GM12875 (cell line): ENCODE measurements at regions not wholly inside any gene's neighbourhood (a gene's known extent, or its start where the extent isn't known, plus 50 kb on each side); places are given as distances from the start of the nearest gene placed in this dataset.

Experiments
- H3K4me3 ChIP-seq: one replicate; pipeline ENCODE4 v1.5.1; 2011; ENCODE audit warnings: low read depth, low read length, control low read depth
- TF ChIP-seq, protein P1 (sequence below): IDR thresholded peaks from 2 replicates; pipeline ENCODE4 v1.5.1; 2011; ENCODE audit warnings: low read depth, mild to moderate bottlenecking, control low read depth, inconsistent platforms, low read length, moderate library complexity, borderline replicate concordance; ENCODE audit not compliant: insufficient read depth

DNA sequence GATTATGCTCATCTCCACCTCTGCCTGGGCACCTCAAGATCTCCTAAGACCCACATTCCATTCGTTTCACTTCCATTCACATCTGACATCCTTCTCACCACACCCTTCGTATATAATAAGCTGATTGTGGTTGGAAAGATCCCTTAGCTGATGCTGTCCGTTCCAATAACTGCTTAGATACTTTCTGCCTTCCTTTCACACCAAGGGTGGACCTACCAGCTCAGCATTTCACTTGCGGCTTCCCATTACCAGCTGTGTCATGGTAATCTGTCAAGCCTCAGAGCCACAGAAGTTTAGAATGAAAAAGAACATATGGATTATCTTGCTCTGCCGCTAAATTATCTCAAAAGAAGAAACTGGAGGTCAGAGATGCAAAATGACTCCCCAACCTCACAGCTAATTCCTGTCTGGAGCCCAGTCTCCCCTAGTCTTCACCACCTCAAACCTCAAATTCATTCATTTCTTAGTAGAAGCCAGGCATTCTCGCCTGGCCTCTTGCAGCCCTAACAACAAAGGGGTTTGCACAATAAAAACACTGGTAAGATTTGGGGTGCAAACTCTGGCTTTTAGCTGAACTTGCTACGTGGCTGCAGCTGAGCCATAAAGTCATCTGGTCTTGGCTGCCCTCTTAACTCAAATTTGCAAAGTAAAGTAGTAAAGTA, 182.8 kb upstream of the HS3ST3A1 start:
- H3K4me3 ChIP-seq: no peak overlapping the region
- TF ChIP-seq, protein P1, sequence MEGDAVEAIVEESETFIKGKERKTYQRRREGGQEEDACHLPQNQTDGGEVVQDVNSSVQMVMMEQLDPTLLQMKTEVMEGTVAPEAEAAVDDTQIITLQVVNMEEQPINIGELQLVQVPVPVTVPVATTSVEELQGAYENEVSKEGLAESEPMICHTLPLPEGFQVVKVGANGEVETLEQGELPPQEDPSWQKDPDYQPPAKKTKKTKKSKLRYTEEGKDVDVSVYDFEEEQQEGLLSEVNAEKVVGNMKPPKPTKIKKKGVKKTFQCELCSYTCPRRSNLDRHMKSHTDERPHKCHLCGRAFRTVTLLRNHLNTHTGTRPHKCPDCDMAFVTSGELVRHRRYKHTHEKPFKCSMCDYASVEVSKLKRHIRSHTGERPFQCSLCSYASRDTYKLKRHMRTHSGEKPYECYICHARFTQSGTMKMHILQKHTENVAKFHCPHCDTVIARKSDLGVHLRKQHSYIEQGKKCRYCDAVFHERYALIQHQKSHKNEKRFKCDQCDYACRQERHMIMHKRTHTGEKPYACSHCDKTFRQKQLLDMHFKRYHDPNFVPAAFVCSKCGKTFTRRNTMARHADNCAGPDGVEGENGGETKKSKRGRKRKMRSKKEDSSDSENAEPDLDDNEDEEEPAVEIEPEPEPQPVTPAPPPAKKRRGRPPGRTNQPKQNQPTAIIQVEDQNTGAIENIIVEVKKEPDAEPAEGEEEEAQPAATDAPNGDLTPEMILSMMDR: no peak

DNA sequence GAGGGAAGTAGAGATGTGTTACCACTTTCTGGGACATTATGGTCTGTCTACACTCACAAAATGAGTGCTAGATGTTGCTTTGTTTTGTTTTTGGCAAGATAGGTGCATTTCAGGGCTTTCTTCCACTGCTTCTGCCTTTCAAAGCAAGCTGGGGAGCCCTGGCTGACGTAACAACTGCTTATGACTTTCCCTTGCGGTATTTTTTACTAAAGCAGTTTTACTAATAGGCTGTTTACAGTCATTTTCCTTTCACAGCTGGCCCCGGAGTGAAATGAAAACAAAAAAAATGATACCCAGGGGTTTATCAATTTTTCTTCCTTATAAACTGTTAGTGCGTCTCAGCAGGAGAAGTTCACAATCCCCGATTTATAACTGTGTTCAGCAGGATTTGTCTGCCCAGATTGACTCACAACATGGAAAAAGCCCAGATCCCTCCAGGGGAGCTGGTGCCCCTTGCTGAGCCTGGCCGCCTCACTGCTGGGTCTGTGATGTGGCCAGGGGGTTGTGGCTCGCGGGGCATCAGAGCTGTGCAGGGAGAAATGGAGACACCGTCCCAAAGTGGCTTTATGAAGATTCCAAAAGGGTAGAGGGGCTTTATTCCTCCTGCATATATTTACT, 184.4 kb upstream of the HS3ST3A1 start:
- TF ChIP-seq, protein P1: no peak
- H3K4me3 ChIP-seq: no peak overlapping the region

DNA sequence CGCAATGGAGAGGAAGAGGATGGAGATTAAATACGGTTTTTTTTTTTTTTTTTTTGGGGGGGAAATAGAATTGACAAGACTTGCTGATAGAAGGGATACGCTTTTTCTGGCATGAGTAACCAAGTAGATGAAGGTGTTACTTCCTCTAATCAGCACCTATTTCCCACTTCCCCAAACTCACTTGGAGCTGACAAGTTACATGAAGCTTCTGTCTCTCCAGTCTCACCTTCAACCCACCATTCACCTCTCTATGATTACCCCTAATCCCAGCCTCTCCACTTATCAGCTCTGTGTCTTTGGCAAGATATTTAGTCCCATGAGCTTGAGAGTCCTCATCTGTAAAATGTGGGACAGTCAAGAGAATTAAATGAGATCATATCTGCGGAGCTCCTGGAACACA, 185.9 kb upstream of the HS3ST3A1 start:
- TF ChIP-seq, protein P1: no peak
- H3K4me3 ChIP-seq: no peak overlapping the region

DNA sequence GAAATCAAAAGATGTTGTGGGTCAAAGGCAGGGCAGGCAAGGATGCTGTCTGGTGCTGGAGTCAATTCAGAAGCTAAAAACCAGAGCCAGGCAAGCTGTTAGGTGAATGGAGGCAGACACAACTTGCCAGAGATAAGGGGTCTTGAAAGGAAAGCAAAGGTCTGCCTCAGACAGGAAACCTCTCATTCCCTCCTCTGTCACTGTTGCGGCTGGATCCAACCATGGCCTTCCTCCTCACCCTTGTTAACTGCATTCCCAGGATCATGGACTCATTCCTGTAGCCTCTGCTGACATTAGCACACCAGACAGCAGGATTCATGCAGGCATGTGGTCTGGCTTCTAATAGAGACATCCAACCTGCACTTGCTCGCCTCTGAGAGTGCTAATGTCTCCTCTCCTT, 186.7 kb upstream of the HS3ST3A1 start:
- H3K4me3 ChIP-seq: no peak overlapping the region
- TF ChIP-seq, protein P1: no peak

DNA sequence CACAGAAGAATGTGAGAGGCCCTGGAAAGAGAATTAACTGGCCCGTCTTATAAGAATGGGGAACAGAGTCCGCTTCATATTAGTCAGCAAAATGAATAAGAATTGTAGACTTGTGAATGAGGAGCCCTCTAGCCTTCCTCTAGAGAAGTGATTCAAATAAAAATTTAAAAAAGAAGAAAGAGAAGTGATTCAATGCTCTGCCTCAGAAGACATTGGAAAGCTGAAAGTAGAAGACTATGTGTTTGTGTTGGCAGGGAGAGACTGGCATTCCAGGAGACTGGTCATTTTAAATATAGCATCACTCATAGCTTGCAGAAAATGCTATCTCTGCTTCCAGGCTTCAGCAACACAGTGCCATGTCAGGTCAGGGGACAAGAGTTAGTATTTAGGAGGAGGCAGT, 190.6 kb upstream of the HS3ST3A1 start:
- TF ChIP-seq, protein P1: no peak
- no peak overlapping the region for H3K4me3 ChIP-seq

DNA sequence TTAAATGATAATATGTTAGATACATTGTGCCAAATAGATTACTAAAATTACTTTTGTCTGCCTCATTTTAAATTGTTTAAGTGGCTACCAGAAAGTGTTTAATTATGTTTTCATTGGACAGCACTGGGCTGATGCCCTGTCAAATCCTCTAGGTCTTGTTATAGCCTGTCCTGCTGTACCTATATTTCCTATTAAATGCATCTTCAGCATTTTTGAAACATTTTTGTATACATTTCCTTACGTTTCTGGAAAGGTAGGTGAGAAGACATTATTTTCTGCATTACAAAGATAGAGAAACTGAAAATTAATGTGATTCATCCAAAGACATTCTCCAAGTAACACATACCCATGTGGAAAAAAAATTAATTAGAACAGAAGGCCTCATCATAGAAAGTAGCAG, 192.2 kb upstream of the HS3ST3A1 start:
- TF ChIP-seq, protein P1: no peak
- no peak overlapping the region for H3K4me3 ChIP-seq

DNA sequence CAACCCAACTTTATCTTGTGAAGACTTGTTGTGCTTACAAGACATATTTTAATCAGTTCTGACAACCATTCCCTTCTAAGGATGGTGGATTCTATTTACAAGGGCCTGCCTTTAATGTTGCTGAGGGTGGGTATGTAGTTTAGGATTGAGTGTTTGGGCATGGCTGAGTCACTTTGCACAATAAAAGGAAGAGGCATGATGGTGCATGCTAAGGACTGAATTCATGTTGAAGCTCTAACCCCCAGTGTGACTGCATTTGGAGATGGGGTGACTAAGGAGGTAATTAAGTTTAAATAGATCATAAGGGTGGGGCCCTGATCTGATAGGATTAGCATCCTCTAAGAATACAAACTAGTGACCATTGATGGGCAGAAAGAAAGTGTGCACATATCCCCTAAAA, 196.1 kb upstream of the HS3ST3A1 start:
- TF ChIP-seq, protein P1: no peak
- no peak overlapping the region for H3K4me3 ChIP-seq
